ENCODE measurements at regions not wholly inside any gene's neighbourhood (a gene's known extent, or its start where the extent isn't known, plus 50 kb on each side); places are given as distances from the start of the nearest gene placed in this dataset.
"Not testable (repeated sequence)": the region's sequence is repeated elsewhere in the genome, so short reads cannot be mapped to it uniquely, and the experiment has no call there.

DNA sequence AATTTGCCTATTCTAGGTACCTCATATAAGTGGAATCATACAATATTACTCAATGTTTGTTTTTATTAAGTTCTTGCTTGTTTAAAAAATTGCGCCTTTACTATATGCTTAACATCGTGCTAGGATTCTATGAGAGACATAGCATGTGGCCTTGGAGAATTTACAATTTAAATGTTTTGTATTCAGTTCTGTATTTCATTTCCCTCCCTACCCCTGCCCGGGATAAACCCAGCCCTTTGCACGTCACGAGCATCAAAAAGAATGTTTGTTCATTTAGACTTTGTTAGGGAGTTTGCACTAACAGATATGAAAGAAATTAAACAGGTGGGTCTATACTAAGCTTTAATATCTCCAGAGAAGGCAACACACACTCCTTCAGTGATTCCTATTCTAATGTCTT lies 75.7 kb downstream of the C18orf54 start:
- H3K27ac Mint-ChIP-seq, result no peak overlapping the region
- H3K4me1 Mint-ChIP-seq, result no peaks in the 10 kb centered on the region
- no peak overlapping the region for H3K4me3 Mint-ChIP-seq
- no peaks in the 10 kb centered on the region for H3K9me3 Mint-ChIP-seq
- no peak for DNase-seq (ENCODE audit: low spot score in 2 of 2)
- H3K36me3 Mint-ChIP-seq, result no peaks in the 10 kb centered on the region
- no peak for ATAC-seq

DNA sequence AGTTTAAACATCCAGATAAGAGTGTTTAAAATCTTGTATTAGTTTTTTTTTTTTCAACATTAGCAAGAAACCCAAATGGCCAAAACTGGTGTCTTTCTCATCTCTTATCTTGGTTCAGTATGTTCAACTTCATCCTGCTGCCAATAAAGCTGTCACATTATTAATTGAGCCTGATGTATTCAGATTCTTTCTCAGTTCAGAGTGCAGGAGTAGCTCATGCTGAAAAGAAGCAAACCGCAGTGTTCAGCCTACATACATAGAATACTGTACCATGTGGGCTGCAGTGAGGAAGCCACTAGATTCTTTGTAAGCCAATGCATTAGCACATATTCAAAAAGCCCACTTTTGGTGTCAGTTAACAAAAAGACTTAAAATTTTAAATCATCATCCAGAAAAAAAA lies 76.2 kb downstream of the C18orf54 start:
- Mint-ChIP-seq H3K27ac (no peak overlapping the region), H3K4me3 (no peak overlapping the region), H3K9me3 (no peaks in the 10 kb centered on the region), H3K4me1 (no peaks in the 10 kb centered on the region), H3K36me3 (no peaks in the 10 kb centered on the region)
- DNase-seq (ENCODE audit: low spot score in 2 of 2), result no peak
- ATAC-seq, result no peak

DNA sequence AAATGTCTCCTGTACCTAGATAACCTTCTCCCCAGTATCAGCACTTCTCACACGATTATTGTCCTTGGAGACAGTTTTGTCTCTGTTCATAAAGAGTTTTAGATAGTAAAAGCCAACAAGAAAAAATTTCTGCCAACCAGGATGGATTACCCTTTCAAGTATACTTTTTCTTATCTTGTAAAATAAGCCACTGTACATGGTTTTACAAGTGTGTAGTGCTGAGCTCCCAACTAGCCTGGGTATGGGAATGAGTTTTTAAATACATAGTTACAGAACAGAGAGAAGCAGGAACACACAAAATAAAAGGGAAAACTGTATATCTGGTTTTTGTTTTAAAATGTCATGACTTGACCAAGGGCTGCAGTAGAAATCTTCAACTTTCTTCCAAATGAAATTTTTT lies 76.7 kb downstream of the C18orf54 start:
- Mint-ChIP-seq H3K4me1 (no peaks in the 10 kb centered on the region), H3K36me3 (no peaks in the 10 kb centered on the region), H3K27ac (no peak overlapping the region), H3K9me3 (no peaks in the 10 kb centered on the region), H3K4me3 (no peak overlapping the region)
- DNase-seq (ENCODE audit: low spot score in 2 of 2) (no peak), ATAC-seq (no peak)

DNA sequence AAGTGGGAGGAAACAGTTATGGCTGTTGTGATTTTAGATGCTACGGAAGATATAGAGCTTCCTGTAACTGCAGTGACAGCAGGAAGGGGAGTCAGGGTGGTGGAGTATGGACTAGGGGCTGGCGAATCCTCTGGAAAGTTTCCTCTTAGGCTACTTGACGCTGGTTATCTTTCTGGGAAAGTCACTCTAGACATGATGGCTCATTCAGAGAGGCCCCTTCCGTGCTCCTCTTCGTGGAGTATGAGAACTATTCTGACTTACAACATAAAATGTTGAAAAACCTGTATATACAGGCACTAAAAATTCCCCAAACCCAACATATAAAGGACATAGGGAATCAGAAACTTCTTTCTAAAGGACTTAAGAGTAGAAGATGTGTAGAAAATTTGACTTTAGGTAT lies 78.8 kb downstream of the C18orf54 start:
- no peak overlapping the region for H3K4me3 Mint-ChIP-seq
- no peak overlapping the region for H3K27ac Mint-ChIP-seq
- H3K9me3 Mint-ChIP-seq, result no peaks in the 10 kb centered on the region
- no peak for DNase-seq (ENCODE audit: low spot score in 2 of 2)
- no peaks in the 10 kb centered on the region for H3K36me3 Mint-ChIP-seq
- H3K4me1 Mint-ChIP-seq, result no peaks in the 10 kb centered on the region
- no peak for ATAC-seq

DNA sequence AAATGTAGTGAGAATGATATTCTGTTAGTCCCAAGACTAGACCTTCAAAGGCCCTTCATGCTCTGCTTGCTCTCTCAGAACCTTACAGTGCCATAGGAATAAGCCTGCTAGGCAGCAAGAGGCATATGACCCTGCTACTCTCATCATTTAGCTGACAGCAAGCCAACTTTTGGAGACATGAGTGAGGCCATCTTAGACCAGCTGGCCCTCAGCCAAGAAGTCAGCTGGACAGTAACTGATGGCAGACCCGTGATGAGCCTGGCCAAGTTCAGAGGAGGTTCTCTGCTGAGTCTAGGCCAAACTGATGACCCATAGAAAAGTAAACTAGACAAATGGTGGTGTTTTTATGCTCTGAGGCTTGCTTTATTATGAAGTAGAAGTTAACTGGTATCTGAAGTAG lies 82.6 kb downstream of the C18orf54 start:
- Mint-ChIP-seq H3K4me3 (no peak overlapping the region), H3K36me3 (no peaks in the 10 kb centered on the region), H3K27ac (no peak overlapping the region), H3K9me3 (no peaks in the 10 kb centered on the region), H3K4me1 (no peaks in the 10 kb centered on the region)
- DNase-seq (ENCODE audit: low spot score in 2 of 2), result no peak
- ATAC-seq, result no peak

DNA sequence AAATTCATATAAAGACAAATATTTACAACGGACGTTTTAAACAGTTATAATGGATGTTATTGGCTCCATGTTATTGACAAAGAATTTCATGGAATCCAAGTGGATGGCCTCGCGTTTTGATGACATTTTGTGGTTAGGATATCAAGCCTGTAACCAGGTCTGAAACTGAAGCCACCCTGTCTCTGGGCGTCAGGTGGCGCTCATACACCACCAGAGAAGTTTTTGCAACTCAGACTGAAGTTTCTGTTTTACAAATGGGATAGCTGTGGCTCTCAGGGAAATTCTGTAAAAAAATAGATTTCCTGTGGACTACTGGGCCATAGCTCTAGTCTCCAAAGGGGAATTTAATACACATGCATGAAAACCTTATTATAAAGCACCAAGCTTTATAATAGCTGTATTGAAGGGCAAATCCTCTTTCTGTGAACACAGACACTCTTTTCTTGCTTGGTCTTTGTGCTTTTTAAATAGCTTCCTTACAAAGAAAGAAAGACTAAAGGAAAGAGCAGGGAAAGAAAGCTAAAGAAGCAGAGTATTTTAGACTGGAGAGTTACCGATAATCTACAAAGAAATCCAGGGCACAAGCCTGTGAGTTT lies 86.7 kb downstream of the C18orf54 start:
- Mint-ChIP-seq H3K36me3 (no peaks in the 10 kb centered on the region), H3K27ac (no peak overlapping the region), H3K4me3 (no peak overlapping the region), H3K9me3 (no peaks in the 10 kb centered on the region), H3K4me1 (no peaks in the 10 kb centered on the region)
- ATAC-seq (peak; percentile 52), DNase-seq (ENCODE audit: low spot score in 2 of 2) (peak in 1 of 2 donors; percentile 62)

DNA sequence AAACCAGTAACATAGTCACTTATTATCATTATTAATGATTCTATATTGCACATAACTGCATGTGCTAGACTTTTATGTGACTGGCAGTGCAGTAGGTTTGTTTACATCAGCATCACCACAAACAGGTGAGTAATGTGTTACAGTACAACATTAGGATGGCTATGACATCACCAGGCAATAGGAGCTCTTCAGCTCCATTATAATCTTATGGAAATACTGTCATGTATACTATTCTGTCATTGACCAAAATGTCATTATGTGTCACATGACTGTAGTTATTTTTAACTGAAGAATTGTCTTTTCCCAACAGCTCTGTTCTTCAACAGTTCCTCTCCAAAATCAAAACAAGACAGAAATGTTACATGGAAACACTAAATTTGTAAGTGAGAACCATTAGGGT lies 96.3 kb downstream of the C18orf54 start:
- no peaks in the 10 kb centered on the region for H3K9me3 Mint-ChIP-seq
- no peak overlapping the region for H3K4me3 Mint-ChIP-seq
- no peaks in the 10 kb centered on the region for H3K4me1 Mint-ChIP-seq
- no peak overlapping the region for H3K27ac Mint-ChIP-seq
- no peak for DNase-seq (ENCODE audit: low spot score in 2 of 2)
- ATAC-seq, result no peak
- no peaks in the 10 kb centered on the region for H3K36me3 Mint-ChIP-seq

DNA sequence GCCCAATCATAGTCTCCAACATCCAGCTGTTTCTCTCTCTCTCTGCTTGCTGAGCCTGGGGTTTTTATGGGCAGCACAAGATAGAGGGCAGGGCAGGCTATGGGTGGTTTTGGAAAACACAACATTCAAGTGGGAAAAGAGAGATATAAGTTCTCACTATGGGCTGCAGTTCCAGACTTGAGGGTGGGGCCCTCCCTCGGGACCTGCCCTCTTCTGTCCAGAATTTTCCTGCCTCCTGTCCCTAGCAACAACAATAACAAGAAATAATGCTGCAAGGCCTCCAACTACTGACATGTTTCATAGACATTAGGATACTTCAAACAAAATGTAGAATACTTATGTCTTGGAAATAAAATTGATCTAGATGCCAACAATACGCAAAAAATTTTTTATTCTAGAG lies 107.8 kb downstream of the C18orf54 start:
- no peaks in the 10 kb centered on the region for H3K36me3 Mint-ChIP-seq
- no peak overlapping the region for H3K27ac Mint-ChIP-seq
- H3K4me1 Mint-ChIP-seq, result no peaks in the 10 kb centered on the region
- no peaks in the 10 kb centered on the region for H3K9me3 Mint-ChIP-seq
- DNase-seq (ENCODE audit: low spot score in 2 of 2) (no peak), ATAC-seq (no peak)
- H3K4me3 Mint-ChIP-seq, result no peak overlapping the region

DNA sequence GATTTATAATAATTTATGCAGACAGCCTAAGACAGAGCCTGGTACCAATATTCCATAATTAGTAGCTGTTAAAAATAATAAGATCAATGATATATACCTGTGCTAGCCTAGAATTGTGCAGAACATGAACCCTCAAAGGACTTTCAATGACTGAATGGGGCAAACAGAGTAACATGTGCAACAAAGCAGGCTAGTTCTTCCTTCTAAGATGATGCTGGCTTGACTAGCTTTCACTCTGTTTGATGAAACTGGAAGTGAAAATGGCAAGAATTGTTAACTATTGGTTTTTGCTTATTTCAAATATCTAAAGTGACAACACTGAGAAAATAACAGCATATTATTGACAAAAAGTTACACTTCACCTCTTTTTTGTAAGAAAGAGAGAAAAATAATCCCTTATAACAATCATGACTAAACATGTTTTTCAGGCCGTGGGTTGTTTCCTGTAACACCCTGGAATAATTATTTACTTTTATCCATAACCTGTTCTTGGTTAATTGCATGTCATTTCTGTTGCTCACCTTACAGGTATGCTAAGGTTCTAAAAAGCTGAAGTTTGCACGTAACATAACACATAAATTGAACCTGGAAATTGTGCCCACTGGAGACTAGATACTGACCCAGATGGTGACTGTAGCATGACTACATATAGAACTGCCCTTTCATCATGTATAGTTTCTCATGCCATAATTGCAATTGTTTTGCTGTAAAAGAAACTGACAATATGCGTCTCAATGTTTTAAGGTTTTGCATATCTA lies 108.7 kb downstream of the C18orf54 start:
- Mint-ChIP-seq H3K36me3 (no peaks in the 10 kb centered on the region), H3K9me3 (no peaks in the 10 kb centered on the region), H3K4me3 (no peak overlapping the region), H3K4me1 (no peaks in the 10 kb centered on the region), H3K27ac (no peak overlapping the region)
- ATAC-seq (no peak), DNase-seq (ENCODE audit: low spot score in 2 of 2) (no peak)

DNA sequence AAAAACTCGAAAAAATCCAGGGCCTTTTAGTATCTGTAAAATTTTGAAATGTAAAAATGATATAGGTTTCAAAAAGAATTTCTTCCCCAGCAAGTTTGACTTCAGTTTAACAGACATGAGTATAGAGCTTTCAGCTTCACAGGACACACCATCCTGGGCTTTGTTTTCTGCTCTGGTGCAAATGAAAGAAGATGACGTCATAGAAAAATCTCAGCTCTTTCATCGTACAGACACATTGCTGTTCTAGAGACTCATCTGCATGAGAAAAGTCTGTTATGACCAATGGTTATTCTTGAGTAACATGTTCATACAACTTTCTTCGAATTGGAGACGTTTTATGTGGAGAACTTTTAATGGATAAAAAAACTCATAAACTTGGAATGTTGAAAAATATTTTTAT lies 111.7 kb upstream of the DYNAP start:
- DNase-seq (ENCODE audit: low spot score in 2 of 2) (no peak), ATAC-seq (no peak)
- Mint-ChIP-seq H3K9me3 (no peaks in the 10 kb centered on the region), H3K27ac (no peak overlapping the region), H3K4me3 (no peak overlapping the region), H3K36me3 (no peaks in the 10 kb centered on the region), H3K4me1 (no peaks in the 10 kb centered on the region)

DNA sequence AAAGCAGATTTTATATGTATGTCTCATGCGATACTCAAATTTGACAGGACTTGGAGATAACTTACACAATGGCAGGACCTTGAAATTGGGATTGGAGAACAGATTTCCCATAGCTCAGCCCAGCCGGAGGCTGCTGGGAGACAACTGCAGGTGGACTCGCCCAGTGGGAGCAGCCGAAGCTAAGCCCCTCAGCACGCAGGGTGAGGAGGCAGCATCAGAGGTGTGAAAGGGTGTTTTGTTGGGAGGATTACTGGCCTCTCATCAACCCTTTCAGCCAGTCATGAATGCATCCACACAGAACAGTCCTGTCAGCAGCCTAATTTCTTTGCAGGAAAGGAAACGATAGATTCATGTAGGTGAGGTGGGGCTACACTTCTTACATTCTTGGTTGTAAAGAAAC lies 110.4 kb upstream of the DYNAP start:
- Mint-ChIP-seq H3K9me3 (no peaks in the 10 kb centered on the region), H3K36me3 (no peaks in the 10 kb centered on the region), H3K4me1 (no peaks in the 10 kb centered on the region), H3K4me3 (no peak overlapping the region), H3K27ac (no peak overlapping the region)
- DNase-seq (ENCODE audit: low spot score in 2 of 2) (no peak), ATAC-seq (no peak)

DNA sequence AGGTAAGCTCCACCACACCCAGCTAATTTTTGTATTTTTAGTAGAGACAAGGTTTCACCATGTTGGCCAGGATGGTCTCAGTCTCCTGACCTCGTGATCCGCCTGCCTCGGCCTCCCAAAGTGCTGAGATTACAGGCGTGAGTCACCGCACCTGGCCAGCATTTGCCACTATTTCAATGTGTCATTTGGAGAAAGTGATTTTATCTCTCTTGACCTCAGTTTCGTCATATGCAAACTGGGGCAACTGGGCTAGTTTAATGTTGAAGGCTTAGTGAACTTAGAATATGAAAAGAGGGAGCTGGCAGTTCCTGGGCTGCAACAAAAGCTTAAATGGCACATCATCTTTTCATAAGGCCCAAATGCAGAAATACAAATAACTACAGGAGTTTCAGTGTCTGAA lies 88.6 kb upstream of the DYNAP start:
- H3K4me3 Mint-ChIP-seq; H3K4me1 Mint-ChIP-seq; H3K9me3 Mint-ChIP-seq; ATAC-seq; H3K36me3 Mint-ChIP-seq; DNase-seq (ENCODE audit: low spot score in 2 of 2); H3K27ac Mint-ChIP-seq: not testable (repeated sequence)

DNA sequence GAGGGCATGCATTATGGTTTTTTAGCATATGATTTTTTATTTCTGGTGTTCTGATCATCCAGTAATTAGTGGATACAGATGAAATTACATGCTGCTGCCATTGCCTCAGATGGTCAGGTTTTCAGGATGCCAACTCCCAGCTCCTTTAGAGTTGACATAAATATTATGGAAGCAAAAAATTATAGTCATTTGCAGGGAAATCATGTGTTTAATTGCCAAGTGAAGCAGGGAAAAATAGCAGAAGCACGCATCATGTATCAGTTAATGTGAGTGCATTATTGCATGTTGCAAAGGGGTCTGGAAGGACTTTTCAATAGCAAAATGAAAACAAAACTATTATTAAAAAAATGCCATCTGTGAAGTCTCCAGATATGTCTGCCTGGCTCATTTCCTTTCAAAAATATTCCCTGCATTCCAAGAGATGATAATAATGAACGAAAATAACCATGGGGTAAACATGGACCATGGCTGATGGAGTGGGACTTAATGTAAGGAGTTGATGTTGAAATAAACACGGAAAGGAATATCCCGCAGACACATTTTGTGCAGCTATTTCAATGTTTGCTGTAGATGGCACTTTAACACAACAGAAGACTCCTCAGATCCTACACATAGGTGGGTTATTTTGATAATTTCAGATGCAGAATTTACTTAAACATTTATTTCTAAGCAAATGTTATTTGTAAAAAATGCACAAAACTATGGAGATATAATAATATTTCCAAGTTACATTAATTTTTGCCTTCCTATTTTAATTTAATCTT lies 87.7 kb upstream of the DYNAP start:
- DNase-seq (ENCODE audit: low spot score in 2 of 2) (no peak), ATAC-seq (no peak)
- H3K36me3 Mint-ChIP-seq, result no peaks in the 10 kb centered on the region
- no peak overlapping the region for H3K27ac Mint-ChIP-seq
- no peaks in the 10 kb centered on the region for H3K9me3 Mint-ChIP-seq
- no peak overlapping the region for H3K4me3 Mint-ChIP-seq
- no peaks in the 10 kb centered on the region for H3K4me1 Mint-ChIP-seq

DNA sequence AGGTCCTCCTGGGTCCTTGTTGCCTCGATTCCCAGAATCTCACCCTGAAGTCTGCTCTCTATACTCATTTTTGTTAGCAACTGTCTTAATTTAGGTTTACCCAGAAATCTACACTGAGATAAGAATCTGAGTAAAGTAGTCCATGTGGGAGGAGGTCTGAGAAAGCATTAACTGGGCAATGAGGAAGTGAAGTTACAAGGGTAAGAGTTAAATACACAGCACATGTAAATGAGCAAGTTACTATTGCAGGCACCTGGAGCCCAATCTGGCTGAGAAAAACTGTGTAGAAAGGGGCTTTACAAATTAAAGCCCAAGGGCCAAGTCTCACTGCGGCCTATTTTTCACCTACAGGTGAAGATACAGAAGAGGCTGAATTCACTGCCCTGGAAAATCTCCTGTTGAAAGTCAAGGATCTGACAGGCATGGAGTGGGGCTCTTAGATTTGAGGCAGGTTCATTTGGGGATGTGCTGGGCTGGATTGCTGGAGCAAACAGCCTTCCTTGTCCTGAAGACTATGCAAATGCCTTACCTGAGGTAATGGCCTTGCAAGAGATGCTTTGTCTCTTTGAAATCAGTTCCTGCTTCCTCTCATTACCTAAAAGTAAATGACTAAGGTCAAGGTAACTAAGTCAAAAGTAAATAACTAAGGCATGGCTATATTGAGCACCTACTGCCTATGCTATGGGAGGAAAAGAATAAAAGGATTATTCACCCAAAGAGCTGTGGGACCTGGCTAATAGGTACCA lies 84.4 kb upstream of the DYNAP start:
- Mint-ChIP-seq H3K4me1 (no peaks in the 10 kb centered on the region), H3K9me3 (no peaks in the 10 kb centered on the region), H3K27ac (no peak overlapping the region), H3K36me3 (no peaks in the 10 kb centered on the region), H3K4me3 (no peak overlapping the region)
- no peak for DNase-seq (ENCODE audit: low spot score in 2 of 2)
- ATAC-seq, result no peak

DNA sequence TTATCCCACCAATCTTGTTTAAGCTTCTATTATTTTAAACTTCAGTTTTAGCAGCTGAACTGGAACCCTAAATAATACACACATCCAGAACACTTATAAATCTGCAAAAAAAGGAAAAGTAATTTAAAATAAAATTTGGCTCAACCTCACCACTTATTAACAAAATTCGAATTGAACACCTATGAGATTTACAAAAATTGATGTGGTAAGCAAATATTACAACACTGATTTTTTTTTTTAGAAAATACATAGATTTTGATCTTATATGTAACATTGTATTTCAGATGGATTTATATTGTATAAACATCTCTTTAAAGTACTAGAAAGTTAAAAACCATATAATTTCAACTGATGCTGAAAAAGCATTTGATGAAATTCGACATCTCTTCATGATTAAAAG lies 81.3 kb upstream of the DYNAP start:
- ATAC-seq (no peak), DNase-seq (ENCODE audit: low spot score in 2 of 2) (no peak)
- Mint-ChIP-seq H3K9me3 (no peaks in the 10 kb centered on the region), H3K4me3 (no peak overlapping the region), H3K27ac (no peak overlapping the region), H3K36me3 (no peaks in the 10 kb centered on the region), H3K4me1 (no peaks in the 10 kb centered on the region)

All from stimulated activated effector memory CD8-positive, alpha-beta T cell treated with anti-CD3 and anti-CD28 coated beads, Interleukin-12 subunit alpha, Interleukin-12 subunit beta, amount 100 ng/mL, for 72 hours (primary cell).